ENCODE measurements at regions not wholly inside any gene's neighbourhood (a gene's known extent, or its start where the extent isn't known, plus 50 kb on each side); places are given as distances from the start of the nearest gene placed in this dataset.

GRCh38 chr4:115428455-115428854 lies 315.0 kb upstream of the NDST4 start:
- no peak overlapping the region for H3K4me2 ChIP-seq (ENCODE audit: low read depth, low read length, poor library complexity, severe bottlenecking)
- TF ChIP-seq CTCF (conservative IDR thresholded peaks at IDR 0.05; ENCODE audit: low read length) (no peak), EZH2phosphoT487 (IDR thresholded peaks at IDR 0.05; ENCODE audit: borderline replicate concordance) (no peak)
- H2AFZ ChIP-seq (ENCODE audit: low read length): no peak overlapping the region
- no peaks in the 10 kb centered on the region for H4K20me1 ChIP-seq (ENCODE audit: insufficient read depth, low read length, poor library complexity, severe bottlenecking)
- no peaks in the 10 kb centered on the region for H3K27me3 ChIP-seq (ENCODE audit: insufficient read depth, low read length, poor library complexity, severe bottlenecking)
- no peaks in the 10 kb centered on the region for H3F3A ChIP-seq (ENCODE audit: low read depth)
- H3K9ac ChIP-seq (ENCODE audit: low read depth, low read length, poor library complexity, severe bottlenecking): no peak overlapping the region
- no peaks in the 10 kb centered on the region for H3K9me2 ChIP-seq (replicated peaks; ENCODE audit: low read depth, low read length)
- H3K9me3 ChIP-seq (ENCODE audit: insufficient read depth, low read depth, low read length): no peaks in the 10 kb centered on the region
- H3K36me3 ChIP-seq (ENCODE audit: insufficient read depth, low read length): no peaks in the 10 kb centered on the region
- H3K79me2 ChIP-seq (ENCODE audit: insufficient read depth, low read length): no peaks in the 10 kb centered on the region
- H3K4me1 ChIP-seq (ENCODE audit: insufficient read depth, low read length, poor library complexity, severe bottlenecking): no peaks in the 10 kb centered on the region
- no peak overlapping the region for H3K4me3 ChIP-seq (ENCODE audit: low read length, poor library complexity, severe bottlenecking)

- Histone ChIP-seq H3K4me2 (ENCODE audit: low read depth, low read length, poor library complexity, severe bottlenecking) (no peak overlapping the region), H4K20me1 (ENCODE audit: insufficient read depth, low read length, poor library complexity, severe bottlenecking) (no peaks in the 10 kb centered on the region), H3K9me3 (ENCODE audit: insufficient read depth, low read depth, low read length) (no peaks in the 10 kb centered on the region), H3K9ac (ENCODE audit: low read depth, low read length, poor library complexity, severe bottlenecking) (no peak overlapping the region), H3K4me3 (ENCODE audit: low read length, poor library complexity, severe bottlenecking) (no peak overlapping the region), H3K79me2 (ENCODE audit: insufficient read depth, low read length) (no peaks in the 10 kb centered on the region), H3K27me3 (ENCODE audit: insufficient read depth, low read length, poor library complexity, severe bottlenecking) (no peaks in the 10 kb centered on the region), H3F3A (ENCODE audit: low read depth) (no peaks in the 10 kb centered on the region), H3K36me3 (ENCODE audit: insufficient read depth, low read length) (no peaks in the 10 kb centered on the region), H3K4me1 (ENCODE audit: insufficient read depth, low read length, poor library complexity, severe bottlenecking) (no peaks in the 10 kb centered on the region), H2AFZ (ENCODE audit: low read length) (no peak overlapping the region), H3K9me2 (replicated peaks; ENCODE audit: low read depth, low read length) (no peaks in the 10 kb centered on the region)
- TF ChIP-seq CTCF (conservative IDR thresholded peaks at IDR 0.05; ENCODE audit: low read length) (no peak), EZH2phosphoT487 (IDR thresholded peaks at IDR 0.05; ENCODE audit: borderline replicate concordance) (no peak)
Measured at GRCh38 chr4:115424852-115425251, 311.4 kb upstream of the NDST4 start.

GRCh38 chr4:115418635-115419396 lies 305.4 kb upstream of the NDST4 start:
- no peaks in the 10 kb centered on the region for H3F3A ChIP-seq (ENCODE audit: low read depth)
- H3K9ac ChIP-seq (ENCODE audit: low read depth, low read length, poor library complexity, severe bottlenecking): no peak overlapping the region
- H3K36me3 ChIP-seq (ENCODE audit: insufficient read depth, low read length): no peaks in the 10 kb centered on the region
- no peaks in the 10 kb centered on the region for H3K9me3 ChIP-seq (ENCODE audit: insufficient read depth, low read depth, low read length)
- no peaks in the 10 kb centered on the region for H4K20me1 ChIP-seq (ENCODE audit: insufficient read depth, low read length, poor library complexity, severe bottlenecking)
- H3K4me2 ChIP-seq (ENCODE audit: low read depth, low read length, poor library complexity, severe bottlenecking): no peak overlapping the region
- H3K27me3 ChIP-seq (ENCODE audit: insufficient read depth, low read length, poor library complexity, severe bottlenecking): no peaks in the 10 kb centered on the region
- H2AFZ ChIP-seq (ENCODE audit: low read length): no peak overlapping the region
- no peaks in the 10 kb centered on the region for H3K79me2 ChIP-seq (ENCODE audit: insufficient read depth, low read length)
- no peaks in the 10 kb centered on the region for H3K9me2 ChIP-seq (replicated peaks; ENCODE audit: low read depth, low read length)
- no peak overlapping the region for H3K4me3 ChIP-seq (ENCODE audit: low read length, poor library complexity, severe bottlenecking)
- TF ChIP-seq EZH2phosphoT487 (IDR thresholded peaks at IDR 0.05; ENCODE audit: borderline replicate concordance): no peak
- TF ChIP-seq CTCF (conservative IDR thresholded peaks at IDR 0.05; ENCODE audit: low read length): no peak
- H3K4me1 ChIP-seq (ENCODE audit: insufficient read depth, low read length, poor library complexity, severe bottlenecking): no peaks in the 10 kb centered on the region
